ENCODE measurements at regions not wholly inside any gene's neighbourhood (a gene's known extent, or its start where the extent isn't known, plus 50 kb on each side); places are given as distances from the start of the nearest gene placed in this dataset.

DNA sequence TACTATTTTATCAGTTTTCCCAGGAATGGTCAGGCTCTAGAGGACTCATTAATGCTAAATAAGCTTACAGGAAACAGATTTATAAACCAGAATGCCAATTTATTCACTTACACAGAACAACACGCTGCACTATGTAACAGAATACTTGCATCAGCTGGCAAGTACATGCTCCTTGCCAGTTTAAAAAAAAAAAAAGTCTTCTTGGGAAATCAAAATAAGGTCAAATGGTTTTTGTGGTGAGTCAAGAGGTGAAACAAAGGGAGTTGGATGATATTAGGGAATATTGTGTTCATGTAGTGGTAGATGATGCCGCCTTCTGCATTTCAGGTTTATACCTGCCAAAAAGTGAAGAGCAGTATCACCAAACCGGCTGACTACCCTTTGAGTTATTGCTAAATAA is 1322.1 kb upstream of the ZEB2 start:
- Histone ChIP-seq H3K4me1 (peaks cover 3 to 13% (median 11%) of the 10 kb centered on the region in 10 experiments; a peak in 14 of 20 replicates), H3K9ac (no peak overlapping the region), H3K27me3 (no peaks in the 10 kb centered on the region), H4K20me1 (no peaks in the 10 kb centered on the region), H3K4me3 (no peak overlapping the region), H3K36me3 (no peaks in the 10 kb centered on the region), H3K27ac (no peak overlapping the region), H3K4me2 (no peak overlapping the region), H3K9me3 (replicated peaks in 1 of 11) (no peaks in the 10 kb centered on the region)
- TF ChIP-seq Cebpa-rat (IDR thresholded peaks at IDR 0.05) = no peak

DNA sequence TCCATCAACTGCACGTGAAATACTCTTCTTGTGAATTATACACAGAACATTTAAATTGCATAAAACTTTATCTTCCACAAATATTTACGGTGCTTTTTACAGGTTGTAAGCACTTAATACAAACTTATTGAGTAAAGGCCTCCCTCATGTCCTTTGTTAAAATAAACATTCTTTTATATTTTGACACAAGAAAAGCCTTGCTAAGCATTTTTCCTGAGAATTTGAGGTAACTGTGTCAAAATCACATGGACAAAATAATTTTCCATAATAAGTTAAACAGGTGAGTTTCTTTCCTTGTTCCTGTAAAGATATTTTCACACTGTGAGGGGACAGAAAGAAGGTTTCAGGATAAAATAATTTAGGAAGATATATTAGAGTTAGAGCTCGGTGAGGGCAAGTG is 1317.1 kb upstream of the ZEB2 start:
- Histone ChIP-seq H3K9me3 (replicated peaks in 1 of 11) (no peaks in the 10 kb centered on the region), H3K27ac (no peak overlapping the region), H3K36me3 (no peaks in the 10 kb centered on the region), H3K4me3 (no peak overlapping the region), H3K9ac (no peak overlapping the region), H3K4me1 (no peaks in the 10 kb centered on the region), H3K27me3 (no peaks in the 10 kb centered on the region), H3K4me2 (no peak overlapping the region), H4K20me1 (no peaks in the 10 kb centered on the region)
- no peak for TF ChIP-seq Cebpa-rat (IDR thresholded peaks at IDR 0.05)

DNA sequence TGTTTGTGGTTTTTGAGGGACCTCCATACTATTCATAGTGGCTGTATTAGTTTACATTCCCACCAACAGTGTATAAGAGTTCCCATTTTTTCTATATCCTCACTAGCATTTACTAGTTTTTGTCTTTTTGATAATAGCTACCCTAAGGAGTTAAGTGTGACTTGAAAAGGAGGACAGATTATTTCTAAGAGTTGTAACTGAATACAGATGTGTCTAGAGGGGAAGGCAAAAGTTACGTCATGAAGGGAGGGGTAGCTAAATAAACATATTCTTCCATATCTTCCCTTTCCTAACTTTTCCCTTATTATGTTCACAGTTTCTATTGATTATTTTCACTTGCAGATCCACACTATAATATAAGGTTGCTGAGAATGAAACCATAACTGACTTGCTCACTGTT is 1315.7 kb upstream of the ZEB2 start:
- Histone ChIP-seq H3K27ac (no peak overlapping the region), H3K27me3 (no peaks in the 10 kb centered on the region), H3K9ac (no peak overlapping the region), H3K36me3 (no peaks in the 10 kb centered on the region), H3K4me1 (no peaks in the 10 kb centered on the region), H3K4me2 (no peak overlapping the region), H3K9me3 (replicated peaks in 1 of 11) (no peaks in the 10 kb centered on the region), H3K4me3 (no peak overlapping the region), H4K20me1 (no peaks in the 10 kb centered on the region)
- TF ChIP-seq Cebpa-rat (IDR thresholded peaks at IDR 0.05) = no peak

DNA sequence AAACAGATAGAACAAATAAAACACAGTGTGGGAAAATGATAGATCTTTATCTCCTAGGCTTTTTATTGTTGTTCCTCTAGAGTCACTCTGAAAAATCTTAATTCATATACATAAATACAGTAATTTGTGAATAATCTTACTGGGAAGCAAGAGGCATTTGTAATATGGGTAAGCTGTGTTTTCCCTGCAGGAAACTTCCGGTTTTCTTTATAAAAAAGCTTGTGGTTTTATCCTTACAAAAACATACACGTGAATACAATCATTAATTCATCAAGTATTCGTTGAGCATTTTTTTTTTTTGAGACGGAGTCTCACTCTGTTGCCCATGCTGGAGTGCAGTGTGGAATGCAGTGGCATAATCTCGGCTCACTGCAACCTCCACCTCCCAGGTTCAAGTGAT is 1312.8 kb upstream of the ZEB2 start:
- no peaks in the 10 kb centered on the region for H3K4me1 ChIP-seq
- H3K27me3 ChIP-seq = no peaks in the 10 kb centered on the region
- H3K9ac ChIP-seq = no peak overlapping the region
- H3K27ac ChIP-seq = no peak overlapping the region
- H3K9me3 ChIP-seq (replicated peaks in 1 of 11) = no peaks in the 10 kb centered on the region
- no peaks in the 10 kb centered on the region for H3K36me3 ChIP-seq
- TF ChIP-seq Cebpa-rat (IDR thresholded peaks at IDR 0.05) = no peak
- no peak overlapping the region for H3K4me3 ChIP-seq
- no peak overlapping the region for H3K4me2 ChIP-seq
- no peaks in the 10 kb centered on the region for H4K20me1 ChIP-seq

DNA sequence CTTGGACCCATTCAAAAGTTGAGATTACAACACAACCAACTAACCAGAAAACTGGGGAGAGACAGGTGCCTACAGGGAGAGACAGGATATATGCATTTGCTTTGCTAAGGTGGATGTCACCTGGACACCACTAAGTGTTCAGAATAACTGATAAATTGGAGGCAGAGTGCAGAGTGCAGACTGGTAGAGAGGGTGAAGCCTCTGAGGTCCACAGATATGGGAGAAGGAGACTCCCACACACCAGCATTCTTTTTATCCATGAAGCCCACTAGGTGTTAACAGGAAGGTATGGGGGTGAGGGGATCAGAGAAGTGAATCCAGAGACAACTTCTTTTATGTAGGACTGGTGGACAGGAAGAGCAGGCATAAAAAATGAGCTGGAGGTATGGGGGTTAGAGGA is 1310.0 kb upstream of the ZEB2 start:
- no peak overlapping the region for H3K27ac ChIP-seq
- no peaks in the 10 kb centered on the region for H3K4me1 ChIP-seq
- H3K27me3 ChIP-seq = no peaks in the 10 kb centered on the region
- no peaks in the 10 kb centered on the region for H3K9me3 ChIP-seq (replicated peaks in 1 of 11)
- no peaks in the 10 kb centered on the region for H4K20me1 ChIP-seq
- H3K4me2 ChIP-seq = no peak overlapping the region
- no peak overlapping the region for H3K9ac ChIP-seq
- no peak overlapping the region for H3K4me3 ChIP-seq
- H3K36me3 ChIP-seq = no peaks in the 10 kb centered on the region
- no peak for TF ChIP-seq Cebpa-rat (IDR thresholded peaks at IDR 0.05)

DNA sequence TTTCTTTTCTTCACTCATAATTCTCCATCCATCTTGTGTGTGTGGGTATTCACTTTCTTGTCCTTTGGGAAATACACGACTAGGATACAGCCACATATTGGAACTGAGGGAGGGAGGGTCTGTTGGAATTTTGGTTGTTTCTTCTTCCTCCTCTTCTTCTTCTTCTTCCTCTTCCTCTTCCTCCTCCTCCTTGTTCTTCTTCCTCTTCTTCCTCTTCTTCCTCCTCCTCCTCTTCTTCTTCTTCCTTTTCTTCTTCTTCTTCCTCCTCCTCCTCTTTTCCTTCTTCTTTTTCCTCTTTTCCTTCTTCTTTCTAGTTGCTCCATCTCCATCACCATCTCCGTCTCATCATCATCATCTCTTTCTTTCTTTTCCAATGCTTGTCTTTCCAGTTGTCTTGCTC is 1307.3 kb upstream of the ZEB2 start:
- Histone ChIP-seq H3K9ac (no peak overlapping the region), H3K9me3 (replicated peaks in 1 of 11) (no peaks in the 10 kb centered on the region), H3K4me2 (no peak overlapping the region), H3K36me3 (no peaks in the 10 kb centered on the region), H4K20me1 (no peaks in the 10 kb centered on the region), H3K27me3 (no peaks in the 10 kb centered on the region), H3K4me1 (no peaks in the 10 kb centered on the region), H3K27ac (no peak overlapping the region), H3K4me3 (no peak overlapping the region)
- no peak for TF ChIP-seq Cebpa-rat (IDR thresholded peaks at IDR 0.05)

DNA sequence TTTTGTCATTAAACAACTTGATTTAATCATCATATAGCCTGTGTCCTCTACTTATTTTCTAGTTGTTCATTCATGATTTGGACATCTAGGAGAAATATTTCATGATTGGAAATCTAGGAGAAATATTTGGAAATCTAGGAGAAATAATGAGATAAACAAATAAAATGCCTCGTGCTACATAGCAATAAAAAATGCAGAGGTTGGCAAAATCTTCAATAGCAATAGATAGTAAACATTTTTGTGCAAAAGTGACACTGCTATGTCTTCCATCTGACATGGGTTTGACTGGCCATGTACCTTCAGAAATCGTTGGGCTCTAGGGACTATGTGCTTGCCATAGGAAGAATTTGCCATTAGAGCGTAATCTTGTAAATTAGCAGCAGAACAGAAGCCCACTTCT is 1304.5 kb upstream of the ZEB2 start:
- Histone ChIP-seq H3K27ac (no peak overlapping the region), H3K4me3 (no peak overlapping the region), H3K36me3 (no peaks in the 10 kb centered on the region), H3K4me1 (no peaks in the 10 kb centered on the region), H3K9me3 (replicated peaks in 1 of 11) (no peaks in the 10 kb centered on the region), H3K9ac (no peak overlapping the region), H3K4me2 (no peak overlapping the region), H3K27me3 (no peaks in the 10 kb centered on the region), H4K20me1 (no peaks in the 10 kb centered on the region)
- no peak for TF ChIP-seq Cebpa-rat (IDR thresholded peaks at IDR 0.05)

DNA sequence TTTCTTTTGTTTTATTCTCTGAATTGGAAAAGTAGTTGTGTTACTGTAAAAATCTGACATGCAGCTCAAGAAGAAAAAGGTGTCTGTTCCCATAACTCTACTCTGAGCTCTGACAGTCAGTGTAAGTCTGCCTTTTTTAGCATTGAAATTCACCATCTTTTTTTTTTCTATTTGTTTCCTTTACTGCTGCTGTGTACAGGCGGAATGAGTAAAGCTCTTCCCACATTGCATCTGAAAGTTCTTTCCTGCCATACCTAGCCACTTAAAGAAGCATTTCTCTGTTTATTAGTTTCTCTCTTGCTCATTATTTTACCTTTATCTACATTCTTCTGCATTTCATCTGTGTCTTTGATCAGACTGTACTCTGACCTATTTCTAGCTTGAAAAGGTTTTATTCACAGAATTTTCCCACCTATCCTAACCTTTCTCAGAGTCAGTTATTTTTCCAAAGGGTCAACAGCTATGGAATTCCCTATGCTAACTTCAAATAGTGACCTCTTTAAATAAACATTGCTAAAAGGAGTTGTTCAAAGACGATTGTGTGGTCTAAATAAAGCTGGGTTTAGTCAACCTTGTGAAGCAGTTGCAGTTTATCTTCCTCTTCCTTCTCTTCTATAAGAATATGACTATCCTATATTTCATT is 1303.1 kb upstream of the ZEB2 start:
- Histone ChIP-seq H3K4me3 (no peak overlapping the region), H3K36me3 (no peaks in the 10 kb centered on the region), H3K9me3 (replicated peaks in 1 of 11) (no peaks in the 10 kb centered on the region), H3K27me3 (no peaks in the 10 kb centered on the region), H3K4me2 (no peak overlapping the region), H4K20me1 (no peaks in the 10 kb centered on the region), H3K27ac (no peak overlapping the region), H3K9ac (no peak overlapping the region), H3K4me1 (no peaks in the 10 kb centered on the region)
- TF ChIP-seq Cebpa-rat (IDR thresholded peaks at IDR 0.05) = no peak

DNA sequence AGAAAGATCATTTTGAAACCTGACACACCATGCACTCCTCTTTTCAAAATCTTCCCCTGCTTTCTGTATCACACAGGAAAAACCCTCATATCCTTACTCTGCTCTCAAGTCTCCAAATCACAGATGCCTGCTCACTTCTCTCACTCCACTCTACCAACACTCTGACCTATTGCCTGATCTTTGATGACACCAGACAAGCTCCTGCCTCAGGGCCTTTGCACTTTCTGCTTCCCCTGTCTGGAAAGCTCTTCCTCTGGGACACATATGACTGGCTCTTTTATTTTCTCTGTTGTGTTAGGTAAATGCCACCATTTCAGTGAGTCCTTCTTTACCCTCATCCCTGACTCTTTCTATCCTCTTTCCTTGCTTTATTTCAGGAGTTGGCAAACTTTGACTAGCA is 1300.7 kb upstream of the ZEB2 start:
- Histone ChIP-seq H3K4me3 (no peak overlapping the region), H4K20me1 (no peaks in the 10 kb centered on the region), H3K36me3 (no peaks in the 10 kb centered on the region), H3K27me3 (no peaks in the 10 kb centered on the region), H3K9ac (no peak overlapping the region), H3K4me2 (no peak overlapping the region), H3K4me1 (peaks cover 0 to 5% (median 0%) of the 10 kb centered on the region in 10 experiments; a peak in 3 of 20 replicates), H3K27ac (no peak overlapping the region), H3K9me3 (replicated peaks in 1 of 11) (no peaks in the 10 kb centered on the region)
- no peak for TF ChIP-seq Cebpa-rat (IDR thresholded peaks at IDR 0.05)

DNA sequence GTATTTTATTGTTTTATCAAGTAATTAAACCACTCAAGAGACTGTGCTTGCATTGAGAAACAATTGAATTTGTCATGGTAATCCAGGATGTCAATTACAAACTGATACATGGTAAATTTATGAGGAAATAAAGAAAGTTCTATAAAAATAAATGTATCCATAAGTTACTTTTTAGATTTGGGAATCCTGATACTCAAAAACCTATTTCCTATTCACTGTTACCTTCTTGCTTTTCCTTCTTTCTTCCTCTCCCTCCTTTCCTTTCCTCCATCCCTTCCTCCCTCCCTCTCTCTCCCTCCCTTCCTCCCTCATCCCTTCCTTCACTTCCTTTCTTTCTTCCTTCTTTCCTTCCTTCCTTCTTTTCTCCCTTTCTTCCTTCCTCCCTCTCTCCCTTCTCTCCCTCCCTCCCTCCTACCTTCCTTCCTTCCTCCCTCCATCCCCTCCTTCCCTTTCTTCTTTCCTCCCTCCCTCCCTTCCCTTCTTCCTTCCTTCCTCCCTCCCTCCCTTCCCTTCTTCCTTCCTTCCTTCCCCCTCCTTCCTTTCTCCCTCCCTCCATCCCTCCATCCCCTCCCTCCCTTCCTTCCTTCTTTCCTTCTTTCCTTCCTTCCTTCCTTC is 1299.1 kb upstream of the ZEB2 start:
- Histone ChIP-seq H3K27me3 (no peaks in the 10 kb centered on the region), H4K20me1 (no peaks in the 10 kb centered on the region), H3K27ac (no peak overlapping the region), H3K9me3 (replicated peaks in 1 of 11) (no peaks in the 10 kb centered on the region), H3K4me2 (no peak overlapping the region), H3K9ac (no peak overlapping the region), H3K36me3 (no peaks in the 10 kb centered on the region), H3K4me1 (peaks cover 0 to 7% (median 0%) of the 10 kb centered on the region in 10 experiments; a peak in 3 of 20 replicates), H3K4me3 (no peak overlapping the region)
- no peak for TF ChIP-seq Cebpa-rat (IDR thresholded peaks at IDR 0.05)
